Heart left ventricle (tissue), 16 donors: ENCODE measurements at regions not wholly inside any gene's neighbourhood (a gene's known extent, or its start where the extent isn't known, plus 50 kb on each side); places are given as distances from the start of the nearest gene placed in this dataset.

Experiments
- ATAC-seq, 4 donors: fragments of 200-7000 bp; cut with Tn5 transposase; one replicate each; pipeline ENCODE4 v1.9.1; 2020 to 2022; ENCODE audit warnings: moderate library complexity in 4 of 4, mild to moderate bottlenecking in 3 of 4, moderate number of reproducible peaks in 1 of 4
- DNase-seq, 5 donors: peaks; one replicate each; pipeline ENCODE4 v3.0.0-alpha.2; 2020
- H3K27ac ChIP-seq, 12 donors: fragments of 200-600 bp; sonication (generic) in 4 of 12; one replicate each; pipeline versions ENCODE4 v1.5.0 to v1.8.0; 2016 to 2022; ENCODE audit warnings: mild to moderate bottlenecking in 2 of 12
- H3K27me3 ChIP-seq, 9 donors: fragments of 200-600 bp; sonication (generic) in 2 of 9; one replicate each; pipeline versions ENCODE4 v1.5.1 to v1.8.0; 2016 to 2022; ENCODE audit warnings: mild to moderate bottlenecking in 3 of 9
- H3K36me3 ChIP-seq, 9 donors: fragments of 200-600 bp; sonication (generic) in 2 of 9; one replicate each; pipeline versions ENCODE4 v1.5.0 to v1.8.0; 2018 to 2022; ENCODE audit warnings: mild to moderate bottlenecking in 2 of 9
- H3K4me1 ChIP-seq, 12 donors: fragments of 200-600 bp; sonication (generic) in 4 of 12; one replicate each; pipeline versions ENCODE4 v1.5.0 to v1.8.0; 2016 to 2022; ENCODE audit warnings: mild to moderate bottlenecking in 3 of 12
- H3K4me3 ChIP-seq, 12 donors: fragments of 200-600 bp; sonication (generic) in 4 of 12; one replicate each; pipeline versions ENCODE4 v1.5.0 to v1.8.0; 2017 to 2022; ENCODE audit warnings: mild to moderate bottlenecking in 9 of 12, moderate library complexity in 4 of 12
- H3K9me3 ChIP-seq, 12 donors: fragments of 200-600 bp; sonication (generic) in 4 of 12; one replicate each; pipeline versions ENCODE4 v1.5.0 to v1.8.0; 2016 to 2022; ENCODE audit warnings: mild to moderate bottlenecking in 1 of 12
- CTCF ChIP-seq, 12 donors: fragments of 200-600 bp; sonication (generic) in 4 of 12; IDR thresholded peaks; one replicate each; pipeline versions ENCODE4 v1.5.0 to v1.8.0; 2018 to 2022; ENCODE audit warnings: antibody characterized with exemption in 12 of 12, mild to moderate bottlenecking in 5 of 12
- POLR2A ChIP-seq, 2 donors: fragments of 450-650 bp; IDR thresholded peaks; one replicate each; pipeline ENCODE4 v1.6.1; 2017; ENCODE audit warnings: antibody characterized with exemption in 2 of 2, mild to moderate bottlenecking in 2 of 2, moderate library complexity in 2 of 2
- WGBS, 4 donors: extraction: QIAGEN DNeasy Blood & Tissue Kit in 2 of 4; methylation state at CpG; one replicate each; pipeline versions ENCODE4 v1.1.5 to v1.1.7; 2013 to 2018; 5-methylcytosine and 5-hydroxymethylcytosine counted together
- intact Hi-C, 10 donors: fragments of 100-400 bp; cut with DNase I; formaldehyde crosslinking; loops; one replicate each; pipeline versions ENCODE4 v1.11.1 to v1.14.2; 2022
- donor health status: ischemic (EF 13 %, LVEDD 7.1; RV severe dilation, severe dysfunction).
- donor health status: healthy with polysubstance abuse.
- donor health status: DM: no; HTN: yes; CAD: no.
- donor health status: DM: no; HTN: no; CAD: no.
- donor health status: ischemic (EF 25% LVEDD 6.9; RV normal size, moderate dysfunction).
- donor health status: ischemic (EF 25% LVEDD 5.7; RV mildly dilated, moderate dysfunction).
- donor health status: healthy.
- donor health status: DM: yes; HTN: yes; CAD: no.
- donor health status: ischemic (EF 35%, LVEDD 5.7; RV mildly dilated, moderate dysfunction).
- donor health status: nonischemic (EF 11% LVEDD 7.7; RV severe dilation, severe dysfunction).
- donor health status: DM: yes; HTN: yes; CAD: no.
- donor health status: PGD.
- donor health status: ischemic (EF 29% LVEDD 5.4; RV normal size, mild dysfunction).
- donor health status: nonischemic (EF 23%, LVEDD 6.1; RV moderate dilation, normal function).

DNA sequence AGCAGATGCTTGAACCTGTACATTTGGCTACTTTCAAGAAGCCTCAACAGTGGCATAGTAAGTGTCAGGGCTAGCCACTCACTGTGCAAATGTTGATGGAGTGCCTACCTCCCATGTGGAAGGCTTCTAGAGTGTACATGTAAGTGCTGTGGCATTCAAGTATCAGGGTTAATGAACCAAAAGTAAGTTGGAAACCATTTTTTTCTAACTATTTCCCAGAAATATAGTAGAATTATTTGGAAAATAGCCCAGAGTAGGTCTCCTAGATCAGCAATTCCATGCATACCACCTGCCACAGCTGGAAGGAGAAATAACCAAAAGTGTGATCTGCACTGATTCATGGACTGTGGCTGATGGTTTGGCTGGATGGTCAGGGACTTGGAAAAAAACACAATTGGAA, 53.3 kb downstream of the FOXD1 start:
- Histone ChIP-seq H3K9me3 (no peaks in the 10 kb centered on the region), H3K4me1 (no peaks in the 10 kb centered on the region), H3K27ac (no peak overlapping the region), H3K36me3 (no peaks in the 10 kb centered on the region), H3K27me3 (peaks cover 0 to 53% (median 10%) of the 10 kb centered on the region in 9 donors), H3K4me3 (no peak overlapping the region)
- ATAC-seq (no peak), DNase-seq (no peak)
- intact Hi-C loops: no loop called here
- no peak for TF ChIP-seq POLR2A (IDR thresholded peaks at IDR 0.05)
- no peak for TF ChIP-seq CTCF (IDR thresholded peaks at IDR 0.05)

DNA sequence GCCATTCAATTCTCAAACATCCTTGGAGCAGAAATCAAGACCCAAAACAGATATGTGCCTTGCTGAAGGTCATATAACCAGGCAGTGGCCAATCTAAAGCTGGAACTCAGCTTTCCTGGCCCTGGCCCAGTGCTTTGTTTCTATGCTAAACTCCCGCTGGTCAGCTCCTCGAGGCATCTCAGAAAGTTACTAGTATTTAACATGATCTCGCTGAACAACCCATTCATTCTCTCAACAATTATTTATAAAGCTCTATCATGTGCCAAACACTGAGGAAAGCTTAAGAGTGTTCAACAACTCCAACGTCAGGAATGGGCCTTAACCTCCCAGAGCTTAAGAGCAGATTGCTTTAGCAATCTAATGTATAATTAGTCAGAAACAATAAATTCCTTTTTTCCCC, 54.0 kb downstream of the FOXD1 start:
- no peak for DNase-seq
- Histone ChIP-seq H3K27me3 (peaks cover 0 to 55% (median 15%) of the 10 kb centered on the region in 9 donors), H3K4me3 (no peak overlapping the region), H3K9me3 (no peaks in the 10 kb centered on the region), H3K36me3 (no peaks in the 10 kb centered on the region), H3K27ac (no peak overlapping the region), H3K4me1 (no peaks in the 10 kb centered on the region)
- WGBS, 4 donors: 60 to 75% (median 66%) methylated on average over 4 of the region's 4 CpGs
- intact Hi-C loops: no loop called here
- no peak for ATAC-seq
- no peak for TF ChIP-seq CTCF (IDR thresholded peaks at IDR 0.05)
- TF ChIP-seq POLR2A (IDR thresholded peaks at IDR 0.05): no peak

DNA sequence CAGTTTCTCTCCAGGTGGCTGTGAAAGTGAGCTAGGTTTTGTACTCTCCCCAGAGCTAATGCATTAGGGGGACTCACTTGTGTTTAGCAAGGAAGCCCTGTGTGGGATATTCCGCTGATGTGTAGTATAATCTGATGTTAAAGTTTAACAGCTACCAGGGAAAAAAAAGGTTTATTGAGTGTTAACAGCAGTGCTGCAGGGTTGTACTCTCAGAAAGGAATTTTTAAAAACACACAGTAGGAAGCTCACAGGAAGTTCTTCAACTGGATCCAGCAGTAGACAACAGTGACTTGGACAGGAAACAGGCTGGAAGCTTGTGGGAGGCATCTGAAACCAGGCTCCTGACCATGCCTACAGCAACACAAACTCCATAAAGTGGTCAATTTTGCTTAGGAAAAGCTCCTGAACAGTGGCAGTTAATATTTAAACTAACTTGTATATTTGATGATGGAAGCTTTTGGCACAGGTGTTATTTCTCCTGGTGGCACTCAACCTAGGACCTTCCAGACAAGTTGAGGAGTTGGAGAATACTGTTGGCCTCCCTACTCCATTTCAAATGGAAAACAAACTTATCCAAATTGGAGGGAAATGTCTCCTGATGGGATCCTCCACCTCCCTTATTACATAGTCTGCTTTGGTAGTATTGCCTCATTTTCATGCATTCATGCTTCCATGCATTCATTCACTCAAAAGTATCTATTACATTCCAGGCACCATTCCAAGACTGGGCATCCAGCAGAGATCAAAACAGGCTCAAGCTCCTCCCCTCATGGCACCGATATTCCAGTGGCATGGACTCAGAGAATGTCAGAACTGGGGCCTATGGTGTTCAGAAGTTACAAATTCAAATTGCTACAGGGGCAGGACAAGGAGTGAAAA, 54.7 kb downstream of the FOXD1 start:
- intact Hi-C loops: no loop called here
- no peaks in the 10 kb centered on the region for H3K36me3 ChIP-seq
- ATAC-seq: no peak
- no peak for TF ChIP-seq POLR2A (IDR thresholded peaks at IDR 0.05)
- no peak for TF ChIP-seq CTCF (IDR thresholded peaks at IDR 0.05)
- H3K27ac ChIP-seq: no peak overlapping the region
- no peak for DNase-seq
- no peaks in the 10 kb centered on the region for H3K4me1 ChIP-seq
- peaks cover 0 to 55% (median 15%) of the 10 kb centered on the region in 9 donors for H3K27me3 ChIP-seq
- no peaks in the 10 kb centered on the region for H3K9me3 ChIP-seq
- WGBS, 4 donors: 72 to 82% (median 78%) methylated on average over 2 of the region's 2 CpGs
- H3K4me3 ChIP-seq: no peak overlapping the region

- peaks cover 0 to 52% (median 11%) of the 10 kb centered on the region in 9 donors for H3K27me3 ChIP-seq
- intact Hi-C loops: no loop called here
- TF ChIP-seq CTCF (IDR thresholded peaks at IDR 0.05): no peak
- 36 to 62% (median 58%) methylated on average over 3 of the region's 3 CpGs for WGBS, 4 donors
- H3K36me3 ChIP-seq: no peaks in the 10 kb centered on the region
- no peaks in the 10 kb centered on the region for H3K9me3 ChIP-seq
- ATAC-seq (no peak), DNase-seq (no peak)
- no peak overlapping the region for H3K4me3 ChIP-seq
- no peak overlapping the region for H3K27ac ChIP-seq
- H3K4me1 ChIP-seq: no peaks in the 10 kb centered on the region
Measured at GRCh38 chr5:73392775-73393174, 55.8 kb downstream of the FOXD1 start.
